CD1c-positive myeloid dendritic cell (primary cell): ENCODE measurements at regions not wholly inside any gene's neighbourhood (a gene's known extent, or its start where the extent isn't known, plus 50 kb on each side); places are given as distances from the start of the nearest gene placed in this dataset.

Source experiments
- DNase-seq: peaks from one replicate; pipeline ENCODE4 v3.0.0-alpha.2; 2016; ENCODE audit errors: extremely low spot score

GRCh38 chr2:155169317-155169716 lies 470.8 kb downstream of the KCNJ3 start:
- DNase-seq = no peak

DNA sequence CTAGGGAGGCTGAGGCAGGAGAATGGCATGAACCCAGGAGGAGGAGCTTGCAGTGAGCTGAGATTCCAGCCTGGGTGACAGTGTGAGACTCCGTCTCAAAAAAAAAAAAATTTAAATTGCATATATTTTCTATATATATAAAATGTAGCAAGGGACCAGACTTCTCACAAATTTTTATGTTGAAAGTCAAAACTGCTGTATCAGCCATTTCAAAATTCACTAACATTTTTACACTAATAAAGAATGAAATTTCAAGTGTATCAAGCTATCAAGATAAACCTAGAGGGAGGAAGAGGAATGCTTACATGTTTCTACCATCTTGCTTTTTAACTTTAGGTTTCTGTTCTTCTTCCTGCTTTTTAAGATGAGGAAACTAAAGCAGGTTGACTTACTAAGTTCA lies 464.0 kb downstream of the KCNJ3 start:
- DNase-seq = no peak

DNA sequence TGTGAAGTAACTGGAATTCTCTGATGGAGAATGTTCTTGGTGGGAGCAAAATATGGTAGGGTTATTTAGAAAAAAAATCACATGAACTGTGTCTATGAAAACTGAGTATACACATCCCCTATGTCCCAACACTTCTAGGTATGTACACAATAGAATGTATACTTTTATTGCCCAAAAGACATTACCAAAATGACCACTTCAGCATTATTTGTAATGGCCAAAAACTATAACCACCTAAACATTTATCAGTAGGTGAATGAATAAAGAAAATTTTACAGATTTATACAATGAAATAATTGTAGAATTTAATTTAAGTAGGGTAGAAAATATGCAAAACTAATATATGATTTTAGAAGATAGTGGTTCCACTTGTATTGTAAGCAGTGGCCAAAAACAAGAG lies 462.8 kb downstream of the KCNJ3 start:
- no peak for DNase-seq

- DNase-seq = no peak
Observed at GRCh38 chr2:155157711-155158110, 459.2 kb downstream of the KCNJ3 start.

DNA sequence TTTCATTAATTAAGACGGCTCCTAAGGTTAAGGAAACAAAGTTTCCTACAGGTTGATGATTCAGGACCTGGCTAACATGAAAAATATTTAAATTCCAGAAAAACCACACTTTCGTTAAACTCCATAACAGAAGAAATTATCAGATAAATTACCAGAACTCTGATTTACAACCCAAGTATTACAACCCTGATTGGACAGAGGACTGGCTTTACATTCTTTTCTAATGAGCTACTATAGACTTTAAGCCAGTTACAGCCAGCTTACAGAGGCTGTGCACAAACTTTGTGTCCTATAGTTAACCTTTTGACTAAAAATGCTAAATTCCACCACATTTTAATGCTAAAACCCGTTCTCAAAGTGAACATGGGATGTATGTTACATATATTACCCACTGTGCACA lies 458.6 kb downstream of the KCNJ3 start:
- no peak for DNase-seq

DNA sequence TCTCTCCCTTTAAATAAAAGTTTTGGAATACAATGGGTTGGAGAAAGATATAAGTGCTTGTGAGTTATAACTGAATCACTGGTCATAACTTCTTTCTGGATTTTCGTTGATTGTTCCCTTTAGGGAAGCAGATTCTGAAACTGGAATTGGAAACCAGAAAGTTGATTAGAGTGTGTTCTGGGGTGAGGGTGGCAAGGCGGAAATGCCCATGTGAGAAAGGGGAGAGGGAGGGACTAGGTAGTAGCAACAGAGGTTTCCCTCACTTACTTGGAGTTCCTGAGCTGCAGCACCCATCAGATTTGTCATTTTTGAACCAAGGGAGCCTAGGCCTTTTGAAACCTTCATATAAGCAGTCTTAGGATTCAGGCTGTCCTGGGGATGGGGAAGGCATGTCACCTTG lies 453.4 kb downstream of the KCNJ3 start:
- DNase-seq = no peak

GRCh38 chr2:155151472-155151871 lies 453.0 kb downstream of the KCNJ3 start:
- no peak for DNase-seq

- DNase-seq = no peak
Observed at GRCh38 chr2:155145758-155146229, 447.3 kb downstream of the KCNJ3 start.

GRCh38 chr2:155141418-155141817 lies 442.9 kb downstream of the KCNJ3 start:
- DNase-seq = no peak

DNA sequence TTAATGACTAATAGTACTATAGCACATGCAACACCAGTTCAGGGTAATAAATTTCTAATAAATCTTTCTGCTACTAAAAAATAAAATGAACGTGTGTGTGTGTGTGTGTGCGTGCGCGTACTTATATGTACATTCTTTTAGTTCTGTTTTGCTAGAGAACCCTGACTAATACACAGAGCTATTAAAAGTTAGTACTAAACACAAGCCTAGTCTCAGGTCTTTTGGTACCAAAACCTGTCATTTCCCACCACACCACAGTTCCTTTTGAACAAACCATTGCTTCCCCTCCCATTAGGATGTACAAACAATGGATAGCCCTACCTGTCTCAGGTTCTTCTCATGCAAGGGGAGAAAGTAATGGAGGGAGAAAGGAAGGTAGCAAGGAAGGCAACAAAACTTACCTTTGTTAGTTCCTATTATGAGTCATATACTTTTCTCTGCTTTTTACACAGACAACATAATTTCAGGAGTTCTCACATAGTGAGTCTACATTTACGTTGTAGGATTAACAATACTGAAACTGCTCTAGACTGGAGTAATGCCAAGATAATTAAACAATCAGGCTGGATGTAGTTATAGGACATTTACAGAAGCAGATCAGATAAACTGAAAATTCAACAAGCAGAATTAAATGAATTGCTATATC lies 427.2 kb downstream of the KCNJ3 start:
- DNase-seq = no peak

DNA sequence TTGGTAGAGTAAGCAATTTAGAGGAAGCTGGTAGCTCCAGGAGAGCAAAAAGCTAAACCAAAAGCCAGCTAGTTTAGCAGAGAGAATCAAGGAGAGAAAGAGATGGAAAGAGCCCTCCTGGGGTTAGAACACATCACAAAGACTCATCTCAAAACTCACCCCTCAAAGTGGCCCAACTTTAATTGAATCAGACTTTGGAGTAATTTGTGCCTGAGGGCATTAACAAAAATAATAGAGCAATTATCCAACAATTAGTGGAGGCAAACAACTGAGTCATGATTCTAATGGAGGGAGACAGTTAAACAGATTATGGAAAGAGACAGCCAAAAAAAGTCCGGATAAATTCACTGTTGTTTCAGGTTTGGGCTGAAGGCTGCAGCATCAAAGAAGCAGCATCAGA lies 417.4 kb downstream of the KCNJ3 start:
- DNase-seq = no peak

DNA sequence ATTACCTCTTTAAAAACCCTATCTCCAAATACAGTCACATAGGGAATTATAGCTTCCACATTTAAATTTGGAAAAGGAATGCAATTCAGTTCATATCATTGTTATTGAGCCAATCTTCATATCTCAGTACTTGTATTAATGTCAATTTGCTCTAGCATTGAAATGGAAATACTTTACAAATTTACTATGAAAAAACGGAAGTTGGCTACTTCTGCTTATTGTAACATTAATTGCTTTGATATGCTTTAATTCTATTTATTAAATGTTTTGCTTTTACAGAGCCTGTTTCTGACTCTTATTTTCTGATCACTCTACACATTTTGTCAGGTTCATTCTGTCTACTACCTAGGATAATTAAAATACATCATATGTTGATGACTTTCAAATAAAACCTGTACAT lies 412.6 kb downstream of the KCNJ3 start:
- no peak for DNase-seq

DNA sequence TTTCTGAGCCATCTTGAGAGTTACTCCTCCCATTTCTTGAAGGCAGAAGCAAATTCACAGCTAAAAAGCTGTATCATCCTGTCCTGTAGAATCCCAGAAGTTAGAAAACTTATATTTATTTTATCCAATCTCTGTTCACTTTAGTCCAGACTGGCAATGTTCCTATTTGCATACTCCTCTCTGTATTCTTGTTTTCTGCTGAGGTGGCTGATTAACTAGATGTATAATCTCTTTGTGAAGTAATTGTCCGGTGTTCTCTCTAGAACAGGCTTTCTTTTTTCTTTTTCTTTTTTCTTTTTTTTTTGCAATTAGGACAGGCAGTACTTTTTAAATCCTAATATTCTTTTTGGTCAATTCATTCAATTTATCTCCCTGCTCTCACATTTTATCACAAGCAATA lies 411.0 kb downstream of the KCNJ3 start:
- no peak for DNase-seq

GRCh38 chr2:155100261-155100660 lies 401.8 kb downstream of the KCNJ3 start:
- no peak for DNase-seq

DNA sequence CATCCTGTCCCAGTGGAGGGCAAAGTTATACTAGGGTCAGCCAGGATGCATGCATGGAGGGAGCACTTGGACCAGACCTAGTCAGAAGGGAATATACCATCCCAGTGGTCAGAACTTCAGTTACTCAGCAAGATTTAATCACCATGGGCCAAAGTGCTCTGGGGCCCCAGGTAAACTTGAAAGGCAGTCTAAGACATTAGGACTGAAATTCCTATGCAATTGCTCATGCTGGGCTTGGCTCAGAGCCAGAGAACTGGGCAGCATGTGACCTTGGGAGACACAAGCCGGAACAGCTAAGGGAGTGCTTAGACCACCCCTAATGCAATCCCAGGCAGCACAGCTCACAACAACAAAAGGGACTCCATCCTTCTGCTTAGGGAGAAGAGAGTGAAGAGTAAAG lies 401.3 kb downstream of the KCNJ3 start:
- no peak for DNase-seq

GRCh38 chr2:155095613-155096012 lies 397.1 kb downstream of the KCNJ3 start:
- no peak for DNase-seq

- DNase-seq = no peak
Observed at GRCh38 chr2:155080373-155080772, 381.9 kb downstream of the KCNJ3 start.

GRCh38 chr2:155070489-155070888 lies 372.0 kb downstream of the KCNJ3 start:
- DNase-seq = no peak

GRCh38 chr2:155062922-155063258 lies 364.4 kb downstream of the KCNJ3 start:
- no peak for DNase-seq

DNA sequence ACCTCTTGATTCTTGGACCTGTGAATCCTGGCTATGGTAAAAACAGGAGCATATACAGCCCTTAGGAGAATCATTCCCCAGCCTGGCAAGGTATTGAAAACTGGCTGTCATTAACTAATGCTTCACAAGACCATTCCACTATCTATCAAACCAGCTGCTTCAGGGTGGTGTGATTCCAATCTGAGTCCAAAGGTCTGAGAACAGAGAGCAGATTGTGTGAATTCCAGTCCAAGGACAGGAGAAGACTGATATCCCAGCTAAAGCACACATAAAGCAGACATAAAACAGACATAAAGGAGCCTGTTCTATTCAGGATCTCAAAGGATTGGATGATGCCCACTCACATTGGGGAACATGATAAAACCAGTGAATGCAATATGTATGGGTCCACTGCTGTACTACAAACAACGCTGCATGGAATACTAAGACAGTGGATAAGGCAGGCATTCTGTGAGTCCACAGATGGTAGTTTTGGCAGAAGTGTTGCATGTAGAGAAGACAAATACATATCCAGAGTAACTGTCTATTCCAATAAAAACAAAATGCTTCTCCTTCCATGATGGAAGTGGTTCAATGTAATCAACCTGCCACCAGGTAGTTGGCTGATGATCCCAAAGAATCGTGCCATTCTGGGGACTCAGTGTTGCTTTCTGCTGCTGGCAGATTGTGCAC lies 363.9 kb downstream of the KCNJ3 start:
- no peak for DNase-seq

DNA sequence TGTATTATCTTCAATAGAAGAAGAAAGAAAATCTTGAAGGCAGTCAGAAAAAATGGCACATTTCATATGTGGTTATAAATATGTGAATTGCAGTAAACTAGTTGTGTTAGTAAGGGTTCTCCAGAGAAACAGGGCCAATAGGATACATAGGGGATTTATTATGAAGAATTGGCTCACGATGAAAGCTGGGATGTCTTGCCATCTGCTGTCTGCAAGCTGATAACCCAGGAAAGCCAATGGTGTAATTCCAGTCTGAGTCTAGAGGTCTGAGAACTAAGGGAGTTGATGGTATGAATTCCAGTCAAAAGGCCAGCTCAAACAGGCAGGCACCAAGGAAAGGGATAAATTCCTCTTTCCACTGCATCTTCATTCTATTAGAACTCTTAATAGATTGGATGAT lies 362.4 kb downstream of the KCNJ3 start:
- no peak for DNase-seq

GRCh38 chr2:155054712-155055111 lies 356.2 kb downstream of the KCNJ3 start:
- no peak for DNase-seq

DNA sequence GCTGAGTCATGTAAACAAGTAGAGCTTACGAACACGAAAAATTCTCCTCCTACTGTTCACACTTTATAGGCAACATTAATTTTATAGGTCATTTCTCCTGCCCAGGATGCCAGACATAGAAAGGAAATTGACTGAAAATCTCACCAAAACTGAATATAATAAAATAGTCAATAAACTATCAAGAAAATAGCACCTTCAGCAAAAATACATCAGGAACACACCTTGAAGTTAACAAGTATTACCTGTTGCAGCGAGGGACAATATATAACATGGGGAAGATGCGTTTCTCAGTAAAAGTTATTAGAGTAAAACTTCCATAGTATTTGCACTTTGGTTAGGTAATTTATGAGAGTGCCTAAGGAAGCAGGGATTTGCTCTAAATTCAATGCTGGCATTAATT lies 344.6 kb downstream of the KCNJ3 start:
- no peak for DNase-seq

DNA sequence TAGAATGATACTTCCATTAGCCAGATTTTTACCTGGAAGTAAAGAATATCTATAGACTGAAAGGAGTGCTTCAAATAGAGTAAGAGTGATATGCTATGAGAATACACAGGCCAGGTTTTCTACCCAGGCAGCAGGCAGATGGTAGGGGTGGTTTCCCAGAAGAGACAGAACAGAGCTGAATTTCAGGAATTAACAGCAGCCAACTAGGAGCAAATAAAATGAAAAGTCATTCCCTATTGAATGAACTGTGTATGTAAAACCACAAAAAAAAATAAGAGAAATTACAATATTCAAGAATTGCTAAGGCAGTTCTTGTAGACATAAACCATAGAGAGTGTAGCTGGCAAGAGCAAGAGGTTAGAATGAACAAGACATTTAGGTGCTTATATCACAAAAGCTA lies 336.8 kb downstream of the KCNJ3 start:
- DNase-seq = no peak
